SKM-1 (cell line): ENCODE measurements at regions not wholly inside any gene's neighbourhood (a gene's known extent, or its start where the extent isn't known, plus 50 kb on each side); places are given as distances from the start of the nearest gene placed in this dataset.
"Not testable (repeated sequence)": the region's sequence is repeated elsewhere in the genome, so short reads cannot be mapped to it uniquely, and the experiment has no call there.

Source experiments
- DNase-seq: peaks from one replicate; lab custom pipeline; 2025; ENCODE audit not compliant: unreplicated experiment; lab: John Stamatoyannopoulos, UW

- DNase-seq = no peak
Measured at GRCh38 chr16:60414613-60415012, 1621.6 kb downstream of the CDH8 start.

- DNase-seq = no peak
Measured at GRCh38 chr16:60413969-60414368, 1622.3 kb downstream of the CDH8 start.

DNA sequence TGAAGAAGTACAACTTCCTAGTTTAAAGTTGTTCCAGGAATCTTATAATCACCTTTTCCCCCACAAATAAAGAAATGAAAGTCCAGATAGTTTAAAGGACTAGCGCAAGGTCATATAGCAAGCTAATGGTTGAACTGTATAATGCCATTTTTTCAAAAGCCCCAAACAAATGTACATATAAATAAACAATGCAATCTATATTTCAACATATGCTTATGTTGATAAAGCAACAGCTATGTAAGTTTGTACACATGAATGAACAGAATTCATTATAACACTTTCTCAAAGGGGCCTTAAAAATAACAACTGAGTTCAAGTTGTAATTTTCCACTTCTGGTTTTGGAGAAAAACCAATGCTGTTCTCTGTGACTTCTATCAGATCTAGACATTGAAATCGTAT lies 1628.6 kb downstream of the CDH8 start:
- DNase-seq = no peak

DNA sequence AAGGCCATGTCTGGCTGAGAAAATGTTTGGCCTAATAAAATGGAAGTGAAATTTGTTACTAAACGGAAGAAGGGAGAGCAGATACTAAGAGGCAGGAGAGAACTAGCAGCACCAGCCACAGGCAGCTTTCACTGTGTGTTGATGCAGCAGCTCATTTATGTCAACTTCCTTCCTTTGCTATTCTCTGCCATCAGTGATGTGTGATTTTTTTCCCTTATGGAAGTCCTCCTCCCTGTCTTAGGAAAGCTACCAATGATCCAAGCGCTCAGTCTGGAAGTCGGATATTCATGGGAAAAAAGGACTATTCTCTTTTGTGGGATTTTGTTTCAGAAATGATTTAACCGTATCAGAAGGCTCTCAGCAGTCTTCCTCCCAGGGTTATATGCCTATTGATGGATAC lies 1629.2 kb downstream of the CDH8 start:
- DNase-seq = no peak

- no peak for DNase-seq
Measured at GRCh38 chr16:60405286-60405685, 1631.0 kb downstream of the CDH8 start.

DNA sequence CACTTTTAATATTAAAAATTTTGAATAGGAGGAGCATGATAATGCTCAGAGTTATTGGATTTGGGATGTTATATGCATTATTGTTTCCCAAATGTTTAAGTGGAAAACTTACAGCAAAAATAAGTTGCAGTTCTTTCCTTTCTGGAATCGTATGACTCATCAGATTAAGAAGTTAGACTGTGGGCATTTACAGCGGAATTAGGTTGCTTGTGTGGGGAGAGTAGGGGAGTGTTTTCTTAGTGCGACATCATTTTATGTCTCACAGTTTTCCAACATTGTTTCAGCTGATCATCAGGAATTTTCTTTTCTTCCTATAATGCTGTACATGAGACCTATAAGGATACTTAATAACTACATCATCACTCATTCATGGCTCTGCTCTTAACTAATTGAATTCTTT lies 1631.8 kb downstream of the CDH8 start:
- no peak for DNase-seq

GRCh38 chr16:60402941-60403340 lies 1633.3 kb downstream of the CDH8 start:
- not testable (repeated sequence) for DNase-seq

DNA sequence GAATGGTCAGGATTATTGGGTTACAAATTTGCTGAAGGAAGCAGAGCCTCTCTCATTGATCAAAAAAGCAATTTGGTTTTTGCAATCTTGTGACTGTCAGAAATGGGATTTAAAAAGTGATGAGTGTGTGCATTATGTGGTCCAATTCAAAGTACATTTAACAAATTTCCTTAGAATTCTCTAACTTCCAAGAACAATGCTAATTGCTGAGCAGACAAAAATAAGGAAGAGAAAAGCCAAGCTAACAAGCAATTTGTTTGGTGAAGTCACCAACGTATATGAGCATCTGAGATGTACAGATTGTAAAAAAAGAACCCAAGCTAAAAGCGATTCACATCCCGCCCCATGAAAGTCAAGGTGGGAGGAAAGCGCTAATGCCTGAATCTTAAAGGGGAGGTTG lies 1643.9 kb downstream of the CDH8 start:
- no peak for DNase-seq

GRCh38 chr16:60371591-60371990 lies 1637.5 kb upstream of the GOT2 start:
- DNase-seq = no peak

GRCh38 chr16:60367739-60368138 lies 1633.6 kb upstream of the GOT2 start:
- no peak for DNase-seq

DNA sequence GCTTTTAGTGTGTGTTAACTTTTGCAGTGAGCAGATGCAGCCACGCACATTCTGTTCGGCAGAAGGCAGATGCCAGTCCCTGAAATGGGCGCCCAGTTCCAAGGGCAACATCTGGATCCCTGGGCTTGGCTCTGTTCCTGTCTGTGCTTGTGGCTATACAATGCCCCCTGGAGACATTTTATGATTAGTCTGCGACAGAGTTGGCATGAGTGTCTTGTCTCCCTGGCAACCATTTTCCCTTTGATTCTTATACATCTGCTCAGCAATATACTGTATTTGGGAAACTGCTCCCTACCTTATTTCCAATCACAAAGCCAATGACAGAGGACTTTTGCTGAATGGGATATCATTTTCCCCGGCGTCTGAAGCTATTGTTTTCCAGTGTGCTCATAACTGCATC lies 1629.5 kb upstream of the GOT2 start:
- DNase-seq = no peak

- not testable (repeated sequence) for DNase-seq
Measured at GRCh38 chr16:60359866-60360265, 1625.8 kb upstream of the GOT2 start.

- DNase-seq = not testable (repeated sequence)
Measured at GRCh38 chr16:60359412-60359811, 1625.3 kb upstream of the GOT2 start.

DNA sequence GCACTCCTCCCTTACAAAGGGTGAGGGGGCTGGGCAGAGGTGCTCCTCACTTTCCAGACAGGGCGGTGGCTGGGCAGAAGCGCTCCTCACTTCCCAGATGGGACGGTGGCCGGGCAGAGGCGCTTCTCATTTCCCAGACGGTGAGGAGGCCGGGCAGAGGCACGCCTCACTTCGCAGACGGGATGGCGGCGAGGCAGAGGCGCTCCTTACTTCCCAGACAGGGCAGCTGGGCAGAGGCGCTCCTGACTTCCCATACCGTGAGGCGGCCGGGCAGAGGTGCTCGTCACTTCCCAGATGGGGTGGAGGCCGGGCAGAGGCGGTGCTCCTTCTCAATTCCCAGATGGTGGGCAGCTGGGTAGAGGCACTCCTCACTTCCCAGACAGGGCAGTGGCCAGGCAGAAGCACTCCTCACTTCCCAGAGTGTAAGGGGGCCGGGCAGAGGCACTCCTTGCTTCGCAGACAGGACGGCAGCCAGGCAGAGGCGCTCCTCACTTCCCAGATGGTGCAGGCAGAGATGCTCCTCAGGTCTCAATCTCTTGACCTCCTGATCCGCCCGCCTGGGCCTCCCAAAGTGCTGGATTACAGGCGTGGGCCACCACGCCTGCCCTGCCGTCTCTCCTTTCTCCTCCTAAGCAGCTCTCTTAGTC lies 1623.9 kb upstream of the GOT2 start:
- DNase-seq = not testable (repeated sequence)

- no peak for DNase-seq
Measured at GRCh38 chr16:60346256-60346655, 1612.1 kb upstream of the GOT2 start.

- DNase-seq = no peak
Measured at GRCh38 chr16:60337671-60338070, 1603.6 kb upstream of the GOT2 start.

GRCh38 chr16:60331168-60331567 lies 1597.1 kb upstream of the GOT2 start:
- DNase-seq = no peak

GRCh38 chr16:60329108-60329507 lies 1595.0 kb upstream of the GOT2 start:
- DNase-seq = no peak

- no peak for DNase-seq
Measured at GRCh38 chr16:60328152-60328551, 1594.0 kb upstream of the GOT2 start.

DNA sequence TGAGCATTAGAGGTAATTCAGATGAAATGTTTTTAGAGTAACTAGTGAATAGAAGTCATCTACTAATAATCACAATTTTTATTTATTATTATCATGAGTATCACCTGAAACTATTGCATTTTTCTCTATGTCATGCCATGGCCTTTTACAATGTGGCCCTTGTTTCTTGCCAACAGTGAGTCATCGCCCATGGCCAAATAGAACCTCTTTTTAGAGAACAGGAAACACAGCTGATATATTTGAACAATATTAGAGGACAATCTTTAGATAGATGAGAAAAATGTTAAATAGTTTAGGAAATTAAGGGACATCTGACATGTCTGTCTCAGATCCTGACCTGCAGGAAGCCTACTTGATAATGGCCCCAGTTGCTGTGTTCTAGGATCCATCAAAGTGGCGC lies 1584.4 kb upstream of the GOT2 start:
- DNase-seq = no peak

DNA sequence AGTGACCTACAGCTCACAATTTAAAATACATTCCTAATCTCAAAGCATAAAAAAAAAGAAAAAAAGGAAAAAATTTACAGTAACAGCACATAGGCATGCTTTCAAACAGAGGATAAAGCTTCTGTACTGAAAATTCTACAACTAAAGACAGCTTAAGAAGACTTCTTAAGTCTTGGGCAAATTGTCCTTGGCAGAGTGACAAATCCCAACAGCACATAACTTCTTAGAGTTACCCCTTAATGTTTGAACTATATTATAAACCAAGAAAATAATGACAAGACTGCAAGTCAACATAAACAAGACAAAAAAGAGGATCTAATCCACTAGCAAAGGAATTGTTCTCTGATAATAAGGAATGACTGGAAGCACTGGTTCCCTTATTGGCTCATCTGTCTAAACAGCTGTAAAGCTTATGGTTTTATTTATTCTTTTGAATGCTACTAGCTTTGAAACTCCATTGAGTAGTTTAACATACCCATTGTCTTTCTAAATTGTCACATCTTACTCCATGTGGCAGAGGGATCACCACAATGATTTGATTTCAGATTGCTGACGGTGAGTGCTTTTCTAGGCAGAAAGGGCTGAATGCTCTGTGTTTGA lies 1576.8 kb upstream of the GOT2 start:
- DNase-seq = no peak

DNA sequence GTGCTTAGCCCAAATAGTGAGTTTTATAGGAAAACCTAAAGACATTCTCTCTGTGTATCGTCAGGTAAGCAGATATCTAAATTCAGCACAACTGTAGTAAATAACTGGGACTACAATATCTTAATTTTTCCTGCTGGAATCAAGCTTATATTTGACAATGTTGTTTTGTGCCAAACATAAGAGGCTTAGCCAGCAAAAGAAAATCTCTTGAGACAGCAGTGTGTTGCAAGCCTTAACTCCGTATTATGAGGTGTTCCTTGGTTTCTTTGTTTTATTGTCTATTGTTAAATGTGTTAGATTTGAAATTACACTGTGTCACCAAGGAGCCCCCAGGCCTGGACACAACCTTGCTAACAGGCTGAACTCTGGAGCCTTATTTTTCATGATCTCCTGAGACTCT lies 1570.6 kb upstream of the GOT2 start:
- DNase-seq = no peak

DNA sequence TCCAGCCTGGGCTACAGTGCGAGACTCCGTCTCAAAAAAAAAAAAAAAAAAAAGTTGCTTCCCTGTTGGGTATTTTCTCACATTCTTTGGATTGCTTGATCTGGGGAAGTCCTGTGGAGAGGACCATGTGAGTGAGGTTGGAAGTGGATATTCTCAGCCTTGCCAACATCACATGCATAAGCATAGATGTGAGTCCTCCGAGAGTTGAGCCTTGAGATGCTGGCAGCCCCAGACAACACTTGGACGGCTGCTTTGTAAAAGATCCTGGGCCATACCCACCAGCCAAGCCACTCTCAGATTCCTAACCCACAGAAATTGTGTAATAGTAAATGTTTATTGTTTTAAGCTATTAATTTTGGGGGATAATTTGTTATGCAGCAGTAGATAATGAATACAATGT lies 1570.0 kb upstream of the GOT2 start:
- no peak for DNase-seq
